ENCODE measurements at regions not wholly inside any gene's neighbourhood (a gene's known extent, or its start where the extent isn't known, plus 50 kb on each side); places are given as distances from the start of the nearest gene placed in this dataset.

DNA sequence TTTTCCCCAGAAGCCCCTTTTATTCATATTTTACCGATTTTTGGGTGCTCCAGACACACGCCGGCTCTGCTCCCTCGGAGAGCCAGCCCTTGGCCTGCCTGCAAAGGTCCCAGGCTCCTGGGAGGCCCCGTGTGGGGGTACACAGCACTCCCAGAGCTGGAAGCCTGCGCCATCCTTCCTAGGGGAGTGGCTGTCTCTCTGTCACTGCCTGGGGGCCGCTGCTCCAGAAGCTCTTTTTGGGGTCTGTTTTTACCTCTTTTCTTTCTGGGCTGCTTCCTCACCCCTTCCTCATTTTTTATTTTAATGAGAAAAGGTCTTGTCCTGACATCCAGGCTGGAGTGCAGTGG is 119.1 kb upstream of the COL5A1 start:
- TF ChIP-seq, protein P1, sequence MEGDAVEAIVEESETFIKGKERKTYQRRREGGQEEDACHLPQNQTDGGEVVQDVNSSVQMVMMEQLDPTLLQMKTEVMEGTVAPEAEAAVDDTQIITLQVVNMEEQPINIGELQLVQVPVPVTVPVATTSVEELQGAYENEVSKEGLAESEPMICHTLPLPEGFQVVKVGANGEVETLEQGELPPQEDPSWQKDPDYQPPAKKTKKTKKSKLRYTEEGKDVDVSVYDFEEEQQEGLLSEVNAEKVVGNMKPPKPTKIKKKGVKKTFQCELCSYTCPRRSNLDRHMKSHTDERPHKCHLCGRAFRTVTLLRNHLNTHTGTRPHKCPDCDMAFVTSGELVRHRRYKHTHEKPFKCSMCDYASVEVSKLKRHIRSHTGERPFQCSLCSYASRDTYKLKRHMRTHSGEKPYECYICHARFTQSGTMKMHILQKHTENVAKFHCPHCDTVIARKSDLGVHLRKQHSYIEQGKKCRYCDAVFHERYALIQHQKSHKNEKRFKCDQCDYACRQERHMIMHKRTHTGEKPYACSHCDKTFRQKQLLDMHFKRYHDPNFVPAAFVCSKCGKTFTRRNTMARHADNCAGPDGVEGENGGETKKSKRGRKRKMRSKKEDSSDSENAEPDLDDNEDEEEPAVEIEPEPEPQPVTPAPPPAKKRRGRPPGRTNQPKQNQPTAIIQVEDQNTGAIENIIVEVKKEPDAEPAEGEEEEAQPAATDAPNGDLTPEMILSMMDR (IDR thresholded peaks at IDR 0.05), result no peak
- TF ChIP-seq POLR2A (IDR thresholded peaks at IDR 0.05), result no peak
